Uterus (tissue), 3 donors: ENCODE measurements at regions not wholly inside any gene's neighbourhood (a gene's known extent, or its start where the extent isn't known, plus 50 kb on each side); places are given as distances from the start of the nearest gene placed in this dataset.

Experiments used
- DNase-seq, 2 donors: peaks; one replicate each; pipeline ENCODE4 v3.0.0-alpha.2; 2019 to 2020
- H3K27ac ChIP-seq, 2 donors: fragments of 200-600 bp; sonication (generic); 1 replicate in 1 of 2; 2 replicates in 1 of 2; pipeline ENCODE4 v1.5.1; 2016 to 2018
- H3K27me3 ChIP-seq, 2 donors: fragments of 200-600 bp; sonication (generic); one replicate each; pipeline ENCODE4 v1.5.1; 2018 to 2019; ENCODE audit warnings: control low read depth in 1 of 2
- H3K36me3 ChIP-seq, 2 donors: fragments of 200-600 bp; sonication (generic); one replicate each; pipeline ENCODE4 v1.5.1; 2019; ENCODE audit warnings: control low read depth in 1 of 2
- H3K4me1 ChIP-seq, 2 donors: fragments of 200-600 bp; sonication (generic); one replicate each; pipeline ENCODE4 v1.5.1; 2018 to 2019; ENCODE audit warnings: control low read depth in 1 of 2
- H3K4me3 ChIP-seq, 2 donors: fragments of 200-600 bp; sonication (generic); 1 replicate in 1 of 2; 2 replicates in 1 of 2; pipeline ENCODE4 v1.5.1; 2018 to 2019; ENCODE audit warnings: mild to moderate bottlenecking in 1 of 2
- H3K9me3 ChIP-seq, 2 donors: fragments of 200-600 bp; sonication (generic); one replicate each; pipeline ENCODE4 v1.5.1; 2019; ENCODE audit warnings: control low read depth in 1 of 2
- POLR2A ChIP-seq, 2 donors: fragments of 450-650 bp; IDR thresholded peaks; one replicate each; pipeline ENCODE4 v1.6.1; 2016; ENCODE audit warnings: antibody characterized with exemption in 2 of 2, mild to moderate bottlenecking in 1 of 2, moderate library complexity in 1 of 2
- intact Hi-C: fragments of 100-400 bp; cut with DNase I; formaldehyde crosslinking; loops from one replicate; pipeline ENCODE4 v1.15.1; 2023; ENCODE audit warnings: low total_unique reads
- TF ChIP-seq, protein P1 (sequence below), 4 experiments: fragments of 200-600 bp in 2 of 4; fragments of 450-650 bp in 2 of 4; sonication (generic) in 2 of 4; IDR thresholded peaks; one replicate each; pipeline ENCODE4 v1.5.1; 2016 to 2019; ENCODE audit warnings: antibody characterized with exemption in 4 of 4, mild to moderate bottlenecking in 2 of 4, moderate library complexity in 1 of 4
- donor health status: DM: yes; HTN: yes; CAD: no.

DNA sequence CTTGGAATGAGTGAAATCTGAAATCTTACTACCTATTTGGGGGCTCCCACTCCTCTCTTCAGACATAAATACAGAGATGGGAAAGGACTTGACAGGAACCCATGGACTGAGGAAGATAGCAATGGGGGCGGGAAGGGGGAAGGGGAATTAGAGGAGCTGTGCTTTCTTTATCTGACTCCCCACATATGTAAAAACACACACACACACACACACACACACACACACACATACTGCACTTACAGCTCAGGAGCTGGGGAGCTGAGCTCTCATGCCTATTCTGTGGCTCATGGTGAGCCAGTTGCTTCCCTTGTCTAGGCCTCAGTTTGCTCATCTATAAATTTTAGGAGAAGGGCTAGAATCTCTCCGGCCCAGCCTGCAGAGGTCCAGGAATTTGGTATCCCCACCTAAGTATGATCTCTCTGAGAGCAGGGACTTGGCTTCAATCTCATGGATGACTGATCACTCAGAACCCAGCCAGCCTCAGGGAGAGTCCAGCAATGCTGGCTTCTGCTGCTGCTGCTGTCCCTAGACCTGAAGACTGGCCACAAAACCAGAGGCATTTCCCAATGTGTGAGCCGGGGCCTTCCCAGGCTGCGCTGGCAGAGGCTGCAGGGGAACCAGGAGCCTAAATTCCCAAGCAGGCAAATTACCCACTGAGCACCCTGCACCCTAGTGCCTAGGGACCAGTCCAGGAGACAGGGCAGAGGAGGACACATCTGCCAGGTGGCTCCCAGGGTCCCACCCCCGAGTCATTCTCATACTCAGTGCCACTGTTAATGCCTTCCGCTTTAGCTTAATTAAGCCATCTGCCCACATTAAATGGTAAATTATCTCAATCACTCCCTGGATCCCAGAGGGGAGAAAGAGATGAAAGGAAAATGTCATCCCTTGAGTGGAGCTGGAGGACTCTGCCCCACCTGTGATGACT lies 57.5 kb upstream of the RBM15 start:
- H3K27me3 ChIP-seq, result no peaks in the 10 kb centered on the region
- TF ChIP-seq POLR2A (IDR thresholded peaks at IDR 0.05), result no peak
- TF ChIP-seq, protein P1, sequence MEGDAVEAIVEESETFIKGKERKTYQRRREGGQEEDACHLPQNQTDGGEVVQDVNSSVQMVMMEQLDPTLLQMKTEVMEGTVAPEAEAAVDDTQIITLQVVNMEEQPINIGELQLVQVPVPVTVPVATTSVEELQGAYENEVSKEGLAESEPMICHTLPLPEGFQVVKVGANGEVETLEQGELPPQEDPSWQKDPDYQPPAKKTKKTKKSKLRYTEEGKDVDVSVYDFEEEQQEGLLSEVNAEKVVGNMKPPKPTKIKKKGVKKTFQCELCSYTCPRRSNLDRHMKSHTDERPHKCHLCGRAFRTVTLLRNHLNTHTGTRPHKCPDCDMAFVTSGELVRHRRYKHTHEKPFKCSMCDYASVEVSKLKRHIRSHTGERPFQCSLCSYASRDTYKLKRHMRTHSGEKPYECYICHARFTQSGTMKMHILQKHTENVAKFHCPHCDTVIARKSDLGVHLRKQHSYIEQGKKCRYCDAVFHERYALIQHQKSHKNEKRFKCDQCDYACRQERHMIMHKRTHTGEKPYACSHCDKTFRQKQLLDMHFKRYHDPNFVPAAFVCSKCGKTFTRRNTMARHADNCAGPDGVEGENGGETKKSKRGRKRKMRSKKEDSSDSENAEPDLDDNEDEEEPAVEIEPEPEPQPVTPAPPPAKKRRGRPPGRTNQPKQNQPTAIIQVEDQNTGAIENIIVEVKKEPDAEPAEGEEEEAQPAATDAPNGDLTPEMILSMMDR (IDR thresholded peaks at IDR 0.05), result no peak
- no peak for DNase-seq
- no peak overlapping the region for H3K4me3 ChIP-seq
- intact Hi-C loops, result no loop called here
- no peak overlapping the region for H3K27ac ChIP-seq
- no peaks in the 10 kb centered on the region for H3K36me3 ChIP-seq
- no peaks in the 10 kb centered on the region for H3K4me1 ChIP-seq
- H3K9me3 ChIP-seq, result no peaks in the 10 kb centered on the region

DNA sequence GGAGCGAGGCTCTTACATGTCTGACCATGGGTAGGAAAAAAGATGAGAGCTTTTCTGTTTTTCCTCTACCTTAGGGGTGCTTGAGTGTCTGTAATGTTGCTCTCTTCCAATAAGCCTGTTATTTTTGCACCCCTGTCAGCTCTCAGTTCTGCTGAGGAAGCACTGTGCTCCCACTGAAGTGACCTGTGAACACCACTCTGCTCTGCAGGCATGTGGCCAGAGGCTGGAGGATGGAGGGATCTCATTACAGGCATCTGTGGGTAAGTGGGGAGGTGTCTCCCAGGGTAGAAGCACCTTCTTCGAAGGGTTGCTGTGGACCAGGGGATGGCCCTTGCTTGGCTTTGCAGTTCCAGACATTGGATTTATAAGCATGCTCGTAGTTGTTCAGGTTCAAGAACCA lies 56.8 kb upstream of the RBM15 start:
- Histone ChIP-seq H3K27me3 (no peaks in the 10 kb centered on the region), H3K4me1 (no peaks in the 10 kb centered on the region), H3K36me3 (no peaks in the 10 kb centered on the region), H3K4me3 (no peak overlapping the region), H3K9me3 (no peaks in the 10 kb centered on the region), H3K27ac (no peak overlapping the region)
- intact Hi-C loops, result no loop called here
- no peak for DNase-seq
- TF ChIP-seq POLR2A (IDR thresholded peaks at IDR 0.05), result no peak
- TF ChIP-seq, protein P1 (IDR thresholded peaks at IDR 0.05), result no peak

DNA sequence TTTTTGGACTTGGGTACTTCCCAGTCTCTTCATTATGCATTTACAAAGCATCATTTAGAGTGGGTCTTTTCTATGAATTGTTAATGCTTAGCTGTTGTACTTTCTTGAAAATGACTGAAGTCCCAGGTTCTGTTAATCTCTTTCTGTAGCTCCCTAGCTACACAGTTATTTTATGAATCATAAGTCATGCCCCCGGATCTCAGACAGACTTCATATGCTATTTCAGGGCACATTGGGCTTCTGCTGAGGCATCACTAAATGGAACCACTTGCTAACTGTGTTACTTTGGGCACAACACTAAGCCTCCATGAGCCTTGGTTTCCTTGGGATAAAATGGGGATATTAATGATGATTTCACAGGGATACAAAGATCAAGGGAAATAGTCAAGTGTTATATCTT lies 55.5 kb upstream of the RBM15 start:
- Histone ChIP-seq H3K36me3 (no peaks in the 10 kb centered on the region), H3K27me3 (no peaks in the 10 kb centered on the region), H3K4me1 (no peaks in the 10 kb centered on the region), H3K4me3 (no peak overlapping the region), H3K27ac (no peak overlapping the region), H3K9me3 (no peaks in the 10 kb centered on the region)
- intact Hi-C loops, result no loop called here
- no peak for TF ChIP-seq POLR2A (IDR thresholded peaks at IDR 0.05)
- TF ChIP-seq, protein P1 (IDR thresholded peaks at IDR 0.05), result no peak
- no peak for DNase-seq

DNA sequence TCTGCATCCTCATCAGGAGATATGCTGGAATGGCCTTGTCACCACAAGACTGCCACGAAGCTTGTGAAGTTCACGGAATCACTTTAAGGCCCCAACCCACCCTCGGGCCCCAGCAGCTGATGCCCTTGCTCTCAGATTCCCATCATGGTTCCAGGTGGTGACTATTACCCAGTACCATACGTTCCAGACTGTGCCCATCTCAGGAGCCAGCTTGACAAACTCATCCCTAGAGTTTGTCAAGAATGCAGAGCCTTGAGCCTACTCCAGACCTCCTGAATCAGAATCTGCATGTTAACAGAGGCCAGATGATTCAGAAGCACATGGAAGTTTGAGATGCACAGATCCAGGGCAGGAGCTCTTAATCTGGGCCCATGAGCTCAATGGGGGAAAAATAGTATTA lies 53.9 kb upstream of the RBM15 start:
- H3K4me1 ChIP-seq, result no peaks in the 10 kb centered on the region
- no peak overlapping the region for H3K4me3 ChIP-seq
- no peaks in the 10 kb centered on the region for H3K9me3 ChIP-seq
- H3K27ac ChIP-seq, result no peak overlapping the region
- no peaks in the 10 kb centered on the region for H3K27me3 ChIP-seq
- DNase-seq, result no peak
- no peaks in the 10 kb centered on the region for H3K36me3 ChIP-seq
- intact Hi-C loops, result no loop called here
- no peak for TF ChIP-seq POLR2A (IDR thresholded peaks at IDR 0.05)
- TF ChIP-seq, protein P1 (IDR thresholded peaks at IDR 0.05), result no peak

DNA sequence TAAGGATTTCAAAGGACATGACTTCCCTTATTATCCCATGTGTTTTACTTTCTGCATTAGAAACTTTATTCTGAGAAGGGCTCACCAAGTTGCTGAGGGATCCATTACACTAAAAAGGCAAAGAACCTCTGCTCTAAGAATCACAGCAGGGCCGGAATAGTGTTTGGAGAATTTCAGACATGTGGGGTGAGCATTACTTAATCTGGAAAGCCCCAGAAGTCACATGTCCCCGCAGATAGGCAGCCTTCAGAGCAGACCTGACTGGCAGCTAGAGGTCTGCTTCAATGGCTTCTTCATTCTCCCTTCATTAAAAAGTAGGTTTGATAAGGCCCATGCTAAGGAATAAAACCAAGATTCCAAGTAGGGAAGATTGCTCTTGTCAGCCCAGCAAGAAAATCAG lies 52.6 kb upstream of the RBM15 start:
- DNase-seq, result no peak
- TF ChIP-seq, protein P1 (IDR thresholded peaks at IDR 0.05), result no peak
- no peak for TF ChIP-seq POLR2A (IDR thresholded peaks at IDR 0.05)
- intact Hi-C loops, result no loop called here
- Histone ChIP-seq H3K4me1 (no peaks in the 10 kb centered on the region), H3K36me3 (no peaks in the 10 kb centered on the region), H3K27ac (no peak overlapping the region), H3K4me3 (no peak overlapping the region), H3K27me3 (no peaks in the 10 kb centered on the region), H3K9me3 (no peaks in the 10 kb centered on the region)
